Ishikawa (cell line): ENCODE measurements at regions not wholly inside any gene's neighbourhood (a gene's known extent, or its start where the extent isn't known, plus 50 kb on each side); places are given as distances from the start of the nearest gene placed in this dataset.

Experiments
- CEBPB ChIP-seq: IDR thresholded peaks from 2 replicates; pipeline ENCODE4 v1.6.1; 2012
- CREB1 ChIP-seq: IDR thresholded peaks from 2 replicates; pipeline ENCODE4 v1.6.1; 2012; ENCODE audit warnings: low read depth
- EGR1 ChIP-seq: IDR thresholded peaks from 2 replicates; pipeline ENCODE4 v1.6.1; 2012
- EP300 ChIP-seq: IDR thresholded peaks from 2 replicates; pipeline ENCODE4 v1.6.1; 2012; ENCODE audit warnings: borderline replicate concordance
- NFIC ChIP-seq: IDR thresholded peaks from 2 replicates; pipeline ENCODE4 v1.6.1; 2012
- TAF1 ChIP-seq: IDR thresholded peaks from 2 replicates; pipeline ENCODE4 v1.6.1; 2012; ENCODE audit warnings: low read depth, mild to moderate bottlenecking
- USF1 ChIP-seq: IDR thresholded peaks from 2 replicates; pipeline ENCODE4 v1.6.1; 2012
- ZBTB7A ChIP-seq: IDR thresholded peaks from 2 replicates; pipeline ENCODE4 v1.6.1; 2012; ENCODE audit warnings: low read depth
- TF ChIP-seq, protein P1 (sequence below): IDR thresholded peaks from 2 replicates; pipeline ENCODE4 v1.6.1; 2012

- TF ChIP-seq ZBTB7A = no peak
- no peak for TF ChIP-seq EP300
- no peak for TF ChIP-seq CREB1
- TF ChIP-seq NFIC = no peak
- no peak for TF ChIP-seq CEBPB
- TF ChIP-seq EGR1 = no peak
- no peak for TF ChIP-seq USF1
- TF ChIP-seq, protein P1, sequence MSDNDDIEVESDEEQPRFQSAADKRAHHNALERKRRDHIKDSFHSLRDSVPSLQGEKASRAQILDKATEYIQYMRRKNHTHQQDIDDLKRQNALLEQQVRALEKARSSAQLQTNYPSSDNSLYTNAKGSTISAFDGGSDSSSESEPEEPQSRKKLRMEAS = no peak
- TF ChIP-seq TAF1 = no peak
These were observed 331.3 kb upstream of the DCC start for GRCh38 chr18:52008736-52009135.
